Aorta (tissue), 5 donors: ENCODE measurements at regions not wholly inside any gene's neighbourhood (a gene's known extent, or its start where the extent isn't known, plus 50 kb on each side); places are given as distances from the start of the nearest gene placed in this dataset.
"Not testable (repeated sequence)": the region's sequence is repeated elsewhere in the genome, so short reads cannot be mapped to it uniquely, and the experiment has no call there.

Experiments used
- ATAC-seq: fragments of 200-7000 bp; cut with Tn5 transposase; one replicate; pipeline ENCODE4 v1.9.1; 2022; ENCODE audit warnings: moderate library complexity; ENCODE audit not compliant: low FRiP score
- DNase-seq, 2 donors: peaks; one replicate each; pipeline ENCODE4 v3.0.0-alpha.2; 2020
- H3K27ac ChIP-seq, 2 donors: one replicate each; pipeline ENCODE4 v1.5.1; 2013; ENCODE audit warnings: low read length in 2 of 2, mild to moderate bottlenecking in 2 of 2, moderate library complexity in 2 of 2, control low read depth in 1 of 2, inconsistent platforms in 1 of 2, low read depth in 1 of 2
- H3K27me3 ChIP-seq, 2 donors: one replicate each; pipeline ENCODE4 v1.6.1; 2013; ENCODE audit warnings: control low read depth in 1 of 2, low read length in 1 of 2, mild to moderate bottlenecking in 1 of 2, moderate library complexity in 1 of 2; ENCODE audit not compliant: insufficient read depth in 2 of 2, control insufficient read depth in 1 of 2
- H3K36me3 ChIP-seq, 2 donors: one replicate each; pipeline ENCODE4 v1.6.1; 2013; ENCODE audit warnings: control low read depth in 1 of 2, low read length in 1 of 2, mild to moderate bottlenecking in 1 of 2; ENCODE audit not compliant: insufficient read depth in 2 of 2, control insufficient read depth in 1 of 2
- H3K4me1 ChIP-seq, 2 donors: one replicate each; pipeline ENCODE4 v1.6.1; 2013; ENCODE audit warnings: low read length in 2 of 2, control low read depth in 1 of 2, mild to moderate bottlenecking in 1 of 2, moderate library complexity in 1 of 2; ENCODE audit not compliant: insufficient read depth in 2 of 2, control insufficient read depth in 1 of 2
- H3K4me3 ChIP-seq, 2 donors: one replicate each; pipeline ENCODE4 v1.5.1; 2013; ENCODE audit warnings: low read length in 2 of 2, control low read depth in 1 of 2, mild to moderate bottlenecking in 1 of 2
- H3K9me3 ChIP-seq: one replicate; pipeline ENCODE4 v1.6.1; 2013; ENCODE audit warnings: mild to moderate bottlenecking, low read length; ENCODE audit not compliant: control insufficient read depth
- WGBS, 2 donors: extraction: QIAGEN DNeasy Blood & Tissue Kit; methylation state at CpG; one replicate each; pipeline ENCODE4 v1.1.7; 2013; 5-methylcytosine and 5-hydroxymethylcytosine counted together
- intact Hi-C, 2 donors: fragments of 100-400 bp; cut with DNase I; formaldehyde crosslinking; loops; one replicate each; pipeline versions ENCODE4 v1.14.2 to v1.15.0; 2022
- donor health status: healthy with polysubstance abuse.
- donor health status: Bipolar disorder and iron deficiency.
- donor health status: DM: no; HTN: no; CAD: no.
- donor health status: DM: no; HTN: no; CAD: no.
- donor health status: DM: yes; HTN: yes; CAD: no.

GRCh38 chrX:99242001-99242400 lies 1168.1 kb downstream of the PCDH19 start:
- no peaks in the 10 kb centered on the region for H3K4me1 ChIP-seq
- 68 to 77% methylated on average over 4 of the region's 4 CpGs for WGBS, 2 donors
- ATAC-seq (no peak), DNase-seq (no peak)
- intact Hi-C loops, result no loop called here
- H3K27ac ChIP-seq, result no peak overlapping the region
- H3K9me3 ChIP-seq, result no peaks in the 10 kb centered on the region
- H3K27me3 ChIP-seq, result no peaks in the 10 kb centered on the region
- H3K4me3 ChIP-seq, result no peak overlapping the region
- no peaks in the 10 kb centered on the region for H3K36me3 ChIP-seq

- DNase-seq, result not testable (repeated sequence)
Measured at GRCh38 chrX:99234384-99234783, 1175.7 kb downstream of the PCDH19 start.

GRCh38 chrX:99192421-99192820 lies 1217.7 kb downstream of the PCDH19 start:
- no peak overlapping the region for H3K27ac ChIP-seq
- WGBS, 2 donors, result 20 to 35% methylated on average over 1 of the region's 1 CpG
- no peaks in the 10 kb centered on the region for H3K9me3 ChIP-seq
- no peaks in the 10 kb centered on the region for H3K36me3 ChIP-seq
- no peak for ATAC-seq
- no peak overlapping the region for H3K4me3 ChIP-seq
- no peak for DNase-seq
- intact Hi-C loops, result no loop called here
- H3K4me1 ChIP-seq, result no peaks in the 10 kb centered on the region
- H3K27me3 ChIP-seq, result no peaks in the 10 kb centered on the region

More at GRCh38 chrX:99234384-99234783, 1175.7 kb downstream of the PCDH19 start:
- intact Hi-C loops, H3K4me3 ChIP-seq, H3K4me1 ChIP-seq, H3K9me3 ChIP-seq, H3K27ac ChIP-seq, H3K27me3 ChIP-seq, ATAC-seq, H3K36me3 ChIP-seq: not testable (repeated sequence)
- 86 to 92% methylated on average over 6 of the region's 6 CpGs for WGBS, 2 donors

GRCh38 chrX:99184153-99184552 lies 1225.9 kb downstream of the PCDH19 start:
- no peaks in the 10 kb centered on the region for H3K36me3 ChIP-seq
- no peak for DNase-seq
- no peak for ATAC-seq
- H3K4me1 ChIP-seq, result no peaks in the 10 kb centered on the region
- no peaks in the 10 kb centered on the region for H3K27me3 ChIP-seq
- no peaks in the 10 kb centered on the region for H3K9me3 ChIP-seq
- intact Hi-C loops, result no loop called here
- no peak overlapping the region for H3K4me3 ChIP-seq
- 29 to 44% methylated on average over 1 of the region's 1 CpG for WGBS, 2 donors
- H3K27ac ChIP-seq, result no peak overlapping the region

- Histone ChIP-seq H3K36me3 (no peaks in the 10 kb centered on the region), H3K4me3 (no peak overlapping the region), H3K4me1 (no peaks in the 10 kb centered on the region), H3K27ac (no peak overlapping the region), H3K9me3 (no peaks in the 10 kb centered on the region), H3K27me3 (no peaks in the 10 kb centered on the region)
- ATAC-seq (no peak), DNase-seq (no peak)
- WGBS, 2 donors, result 62 to 81% methylated on average over 3 of the region's 3 CpGs
- intact Hi-C loops, result no loop called here
Measured at GRCh38 chrX:99172958-99173357, 1237.1 kb downstream of the PCDH19 start.

- no peak for ATAC-seq
- H3K9me3 ChIP-seq, result peaks cover 6% of the 10 kb centered on the region
- intact Hi-C loops, result no loop called here
- H3K27me3 ChIP-seq, result no peaks in the 10 kb centered on the region
- 48 to 70% methylated on average over 2 of the region's 2 CpGs for WGBS, 2 donors
- H3K4me1 ChIP-seq, result no peaks in the 10 kb centered on the region
- no peak overlapping the region for H3K4me3 ChIP-seq
- no peak for DNase-seq
- H3K36me3 ChIP-seq, result no peaks in the 10 kb centered on the region
- H3K27ac ChIP-seq, result no peak overlapping the region
Measured at GRCh38 chrX:99142745-99143144, 1267.3 kb downstream of the PCDH19 start.

GRCh38 chrX:99137488-99137887 lies 1272.6 kb downstream of the PCDH19 start:
- H3K36me3 ChIP-seq, result no peaks in the 10 kb centered on the region
- no peak overlapping the region for H3K4me3 ChIP-seq
- no peaks in the 10 kb centered on the region for H3K4me1 ChIP-seq
- no peaks in the 10 kb centered on the region for H3K27me3 ChIP-seq
- 45 to 56% methylated on average over 3 of the region's 3 CpGs for WGBS, 2 donors
- no peak overlapping the region for H3K27ac ChIP-seq
- DNase-seq (no peak), ATAC-seq (no peak)
- no peaks in the 10 kb centered on the region for H3K9me3 ChIP-seq
- intact Hi-C loops, result no loop called here

GRCh38 chrX:99117011-99117410 lies 1293.1 kb downstream of the PCDH19 start:
- H3K27me3 ChIP-seq, result no peaks in the 10 kb centered on the region
- no peak overlapping the region for H3K27ac ChIP-seq
- no peak for ATAC-seq
- no peaks in the 10 kb centered on the region for H3K9me3 ChIP-seq
- WGBS, 2 donors, result 51 to 67% methylated on average over 2 of the region's 2 CpGs
- no peaks in the 10 kb centered on the region for H3K36me3 ChIP-seq
- intact Hi-C loops, result no loop called here
- DNase-seq, result no peak
- H3K4me1 ChIP-seq, result no peaks in the 10 kb centered on the region
- H3K4me3 ChIP-seq, result no peak overlapping the region

- Histone ChIP-seq H3K4me3 (no peak overlapping the region), H3K9me3 (no peaks in the 10 kb centered on the region), H3K27ac (no peak overlapping the region), H3K36me3 (no peaks in the 10 kb centered on the region), H3K4me1 (no peaks in the 10 kb centered on the region), H3K27me3 (no peaks in the 10 kb centered on the region)
- 21 to 33% methylated on average over 4 of the region's 4 CpGs for WGBS, 2 donors
- no peak for DNase-seq
- intact Hi-C loops, result no loop called here
- ATAC-seq, result no peak
Measured at GRCh38 chrX:99095965-99096635, 1314.0 kb downstream of the PCDH19 start.
